GM12878 (cell line): ENCODE measurements at regions not wholly inside any gene's neighbourhood (a gene's known extent, or its start where the extent isn't known, plus 50 kb on each side); places are given as distances from the start of the nearest gene placed in this dataset.

Source experiments
- ATAC-seq: fragments of 200-7000 bp; cut with Tn5 transposase; 3 replicates; pipeline ENCODE4 v1.9.1; 2020; ENCODE audit warnings: mild to moderate bottlenecking, moderate library complexity
- BruUV-seq: library from RNA; stranded (reverse); fragments of 400-500 nt; replicated peaks from 2 replicates; lab custom pipeline; 2021; lab: Mats Ljungman, UMichigan
- CTCF ChIA-PET: fragments of 300-600 bp; sonication (Branson Sonifier 250); formaldehyde crosslinking; extraction: SDS; loops from one replicate; lab custom pipeline; 2021; ENCODE audit warnings: inconsistent platforms; lab: Yijun Ruan, JAX
- POLR2A ChIA-PET: fragments of 350-600 bp; formaldehyde crosslinking; extraction: SDS; loops from one replicate; lab custom pipeline; 2021; ENCODE audit warnings: inconsistent platforms; lab: Charles Lee
- RAD21 ChIA-PET: fragments of 300-600 bp; sonication (Branson Sonifier 250); formaldehyde crosslinking; loops from one replicate; lab custom pipeline; 2023; ENCODE audit warnings: antibody characterized with exemption; ENCODE audit not compliant: unreplicated experiment; lab: Charles Lee
- SMC1A ChIA-PET: fragments of 300-600 bp; sonication (Branson Sonifier 250); formaldehyde crosslinking; loops from one replicate; lab custom pipeline; 2023; ENCODE audit not compliant: unreplicated experiment, uncharacterized antibody; lab: Charles Lee
- DNase-seq: peaks from one replicate; pipeline ENCODE4 v3.0.0-alpha.2; 2011; ENCODE audit warnings: low read depth, low spot score
- FAIRE-seq: peaks from 3 replicates; lab custom pipeline; 2011; peaks lifted over from hg19 to GRCh38; lab: Jason Lieb, UNC
- H2AFZ ChIP-seq: 2 replicates; pipeline ENCODE4 v1.6.0; 2011; ENCODE audit warnings: low read depth, low read length, control low read depth; ENCODE audit not compliant: control insufficient read depth
- H3K27ac ChIP-seq: 2 replicates; pipeline ENCODE4 v1.5.1; 2011; ENCODE audit warnings: control low read depth; ENCODE audit not compliant: control insufficient read depth, insufficient read depth
- H3K27me3 ChIP-seq, 2 experiments: replicated peaks in 1 of 2; 2 replicates each; pipeline versions ENCODE4 v1.6.0 to v1.6.1; 2011; ENCODE audit warnings: low read length in 1 of 2; ENCODE audit not compliant: control insufficient read depth in 2 of 2, insufficient read depth in 2 of 2
- H3K36me3 ChIP-seq, 2 experiments: 2 replicates each; pipeline ENCODE4 v1.5.1; 2011; ENCODE audit warnings: low read length in 1 of 2; ENCODE audit not compliant: control insufficient read depth in 2 of 2, insufficient read depth in 2 of 2
- H3K4me1 ChIP-seq: 2 replicates; pipeline ENCODE4 v1.6.1; 2011; ENCODE audit warnings: mild to moderate bottlenecking, low read length, moderate library complexity, mixed read lengths; ENCODE audit not compliant: control insufficient read depth, insufficient read depth
- H3K4me2 ChIP-seq: 2 replicates; pipeline ENCODE4 v1.6.0; 2011; ENCODE audit warnings: control low read depth; ENCODE audit not compliant: control insufficient read depth, insufficient read depth
- H3K4me3 ChIP-seq: fragments of 200-600 bp; sonication (generic); 2 replicates; pipeline ENCODE4 v1.5.1; 2016
- H3K79me2 ChIP-seq: 2 replicates; pipeline ENCODE4 v1.6.0; 2011; ENCODE audit warnings: low read length; ENCODE audit not compliant: control insufficient read depth, insufficient read depth
- H3K9ac ChIP-seq: 2 replicates; pipeline ENCODE4 v1.8.0; 2011; ENCODE audit warnings: low read length, control low read depth, mixed read lengths; ENCODE audit not compliant: control insufficient read depth, insufficient read depth
- H3K9me3 ChIP-seq: replicated peaks from 3 replicates; pipeline ENCODE4 v1.5.1; 2011; ENCODE audit warnings: mild to moderate bottlenecking, low read length; ENCODE audit not compliant: control insufficient read depth, insufficient read depth
- H4K20me1 ChIP-seq: 2 replicates; pipeline ENCODE4 v1.6.0; 2011; ENCODE audit not compliant: control insufficient read depth, insufficient read depth
- BHLHE40 ChIP-seq, 2 experiments: fragments of 450-650 bp in 1 of 2; IDR thresholded peaks; 2 replicates each; pipeline ENCODE4 v1.6.1; 2011 to 2017; ENCODE audit warnings: low read depth in 2 of 2, borderline replicate concordance in 1 of 2, improper control_type of control experiment in 1 of 2, low read length in 1 of 2, mild to moderate bottlenecking in 1 of 2
- CHD2 ChIP-seq: IDR thresholded peaks from 2 replicates; pipeline ENCODE4 v1.6.1; 2011; ENCODE audit warnings: low read depth, low read length, improper control_type of control experiment, borderline replicate concordance
- IKZF1 ChIP-seq: fragments of 450-650 bp; conservative IDR thresholded peaks from 2 replicates; pipeline ENCODE4 v1.6.1; 2017; ENCODE audit warnings: antibody characterized with exemption, mild to moderate bottlenecking
- IKZF2 ChIP-seq, 2 experiments: fragments of 450-650 bp; IDR thresholded peaks; 2 replicates each; pipeline ENCODE4 v1.6.1; 2017; ENCODE audit warnings: mild to moderate bottlenecking in 2 of 2, moderate library complexity in 2 of 2
- MTA2 ChIP-seq: fragments of 450-650 bp; IDR thresholded peaks from 2 replicates; pipeline ENCODE4 v1.6.1; 2016; ENCODE audit warnings: low read depth, mild to moderate bottlenecking, moderate library complexity
- RAD51 ChIP-seq: fragments of 450-650 bp; IDR thresholded peaks from 2 replicates; pipeline ENCODE4 v1.6.1; 2016; ENCODE audit warnings: moderate library complexity, mild to moderate bottlenecking, inconsistent platforms
- SMARCA5 ChIP-seq: fragments of 450-650 bp; IDR thresholded peaks from 2 replicates; pipeline ENCODE4 v1.6.1; 2017; ENCODE audit warnings: mild to moderate bottlenecking
- SREBF1 ChIP-seq: IDR thresholded peaks from 2 replicates; pipeline ENCODE4 v1.6.1; 2012; ENCODE audit warnings: mild to moderate bottlenecking, low read length
- TBL1XR1 ChIP-seq: IDR thresholded peaks from 2 replicates; pipeline ENCODE4 v1.6.1; 2012; ENCODE audit warnings: low read depth, low read length, improper control_type of control experiment
- TCF7 ChIP-seq: IDR thresholded peaks from 2 replicates; pipeline ENCODE4 v1.6.1; 2014; ENCODE audit warnings: antibody characterized with exemption, borderline replicate concordance
- USF2 ChIP-seq: IDR thresholded peaks from 2 replicates; pipeline ENCODE4 v1.6.1; 2011; ENCODE audit warnings: low read depth, low read length, improper control_type of control experiment, borderline replicate concordance
- ZBED1 ChIP-seq: IDR thresholded peaks from 2 replicates; pipeline ENCODE4 v1.6.1; 2016; ENCODE audit warnings: borderline replicate concordance
- WGBS: methylation state at CpG from one replicate; pipeline ENCODE4 v1.1.6; 2016; ENCODE audit warnings: low lambda C conversion rate; ENCODE audit not compliant: insufficient replicate concordance, insufficient coverage; ENCODE audit errors: missing lambda C conversion rate; 5-methylcytosine and 5-hydroxymethylcytosine counted together
- in situ Hi-C: fragments of 300-500 bp; cut with MboI; formaldehyde crosslinking; loops from 9 replicates; pipeline ENCODE4 v1.14.3; 2018; ENCODE audit warnings: mixed read lengths
- intact Hi-C: fragments of 100-400 bp; cut with micrococcal nuclease; formaldehyde crosslinking; loops from one replicate; pipeline ENCODE4 v1.14.2; 2022; ENCODE audit not compliant: unreplicated experiment
- TF ChIP-seq, protein P1 (sequence below): fragments of 450-650 bp; IDR thresholded peaks from 2 replicates; pipeline ENCODE4 v1.6.1; 2017; ENCODE audit warnings: mild to moderate bottlenecking, moderate library complexity
- TF ChIP-seq, protein P2 (sequence below): fragments of 450-650 bp; IDR thresholded peaks from 2 replicates; pipeline ENCODE4 v1.6.1; 2017; ENCODE audit warnings: low read depth, mild to moderate bottlenecking, moderate library complexity

DNA sequence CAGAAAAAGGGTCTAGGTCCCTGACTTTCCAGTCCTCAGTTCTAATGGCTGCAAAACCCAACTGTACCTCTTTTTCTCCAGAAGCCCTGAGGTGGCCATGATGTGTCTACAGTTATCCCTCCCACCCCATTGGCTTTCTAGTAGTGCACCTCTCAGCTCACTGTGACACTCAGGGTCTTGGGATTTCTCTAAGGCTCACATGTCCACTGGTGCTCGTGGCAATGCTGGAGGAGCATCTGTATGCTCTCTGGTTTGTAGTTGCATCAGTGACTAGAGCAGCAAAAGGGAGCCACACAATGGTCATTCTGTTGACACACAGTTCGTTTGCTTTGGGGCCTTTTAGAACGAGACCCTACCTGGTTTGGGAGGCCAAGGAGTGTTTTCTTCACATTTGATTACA, 81.6 kb upstream of the SYT6 start (continued):
- TF ChIP-seq TBL1XR1 (no peak), CHD2 (no peak)
- TF ChIP-seq, all 136 proteins: peak for 0

- in situ Hi-C loops (no loop called here), intact Hi-C loops (no loop called here)
- peak; percentile 9 for DNase-seq
- Histone ChIP-seq H2AFZ (no peak overlapping the region), H3K9me3 (no peaks in the 10 kb centered on the region), H3K36me3 (no peaks in the 10 kb centered on the region), H3K27me3 (no peaks in the 10 kb centered on the region; a peak in 1 of 4 replicates), H3K4me2 (no peak overlapping the region), H3K79me2 (no peaks in the 10 kb centered on the region), H3K4me3 (no peak overlapping the region), H3K9ac (no peak overlapping the region), H3K27ac (no peak overlapping the region), H3K4me1 (no peaks in the 10 kb centered on the region), H4K20me1 (no peaks in the 10 kb centered on the region; the same call in 1 of the 2 replicates)
- WGBS, result 3% methylated on average over 3 of the region's 3 CpGs
- no peak for FAIRE-seq
- ChIA-PET CTCF (interaction anchor here (0.5 to 1.7 kb wide), 3 partner anchors 29 to 256 kb away, joined by 3 to 4 read pairs (median 4); no protein-coding TSS in a partner anchor), POLR2A (no interaction called here), SMC1A (interaction anchor here (0.5 to 1.9 kb wide), 6 partner anchors 21 to 277 kb away, joined by 3 to 6 read pairs (median 3); no protein-coding TSS in a partner anchor), RAD21 (no interaction called here)
- peak; percentile 85 for ATAC-seq
- BruUV-seq, result no TSS peak
- TF ChIP-seq SREBF1, result no peak
- peak; percentile 75; the same call in 1 of the 2 replicates for TF ChIP-seq MTA2
- TF ChIP-seq SMARCA5, result 0 out of 2 replicates have a peak, but pooled peaks have one; percentile 54
- TF ChIP-seq TCF7, result 0 out of 2 replicates have a peak, but pooled peaks have one; percentile 48
- TF ChIP-seq ZBED1, result no peak
- peak; percentile 48 to 59; a peak in 1 of 4 replicates for TF ChIP-seq IKZF2 (IDR thresholded peaks at IDR 0.05)
- peak; percentile 6; the same call in 1 of the 2 replicates for TF ChIP-seq USF2
- peak; percentile 40; the same call in 1 of the 2 replicates for TF ChIP-seq IKZF1
- TF ChIP-seq, protein P1, sequence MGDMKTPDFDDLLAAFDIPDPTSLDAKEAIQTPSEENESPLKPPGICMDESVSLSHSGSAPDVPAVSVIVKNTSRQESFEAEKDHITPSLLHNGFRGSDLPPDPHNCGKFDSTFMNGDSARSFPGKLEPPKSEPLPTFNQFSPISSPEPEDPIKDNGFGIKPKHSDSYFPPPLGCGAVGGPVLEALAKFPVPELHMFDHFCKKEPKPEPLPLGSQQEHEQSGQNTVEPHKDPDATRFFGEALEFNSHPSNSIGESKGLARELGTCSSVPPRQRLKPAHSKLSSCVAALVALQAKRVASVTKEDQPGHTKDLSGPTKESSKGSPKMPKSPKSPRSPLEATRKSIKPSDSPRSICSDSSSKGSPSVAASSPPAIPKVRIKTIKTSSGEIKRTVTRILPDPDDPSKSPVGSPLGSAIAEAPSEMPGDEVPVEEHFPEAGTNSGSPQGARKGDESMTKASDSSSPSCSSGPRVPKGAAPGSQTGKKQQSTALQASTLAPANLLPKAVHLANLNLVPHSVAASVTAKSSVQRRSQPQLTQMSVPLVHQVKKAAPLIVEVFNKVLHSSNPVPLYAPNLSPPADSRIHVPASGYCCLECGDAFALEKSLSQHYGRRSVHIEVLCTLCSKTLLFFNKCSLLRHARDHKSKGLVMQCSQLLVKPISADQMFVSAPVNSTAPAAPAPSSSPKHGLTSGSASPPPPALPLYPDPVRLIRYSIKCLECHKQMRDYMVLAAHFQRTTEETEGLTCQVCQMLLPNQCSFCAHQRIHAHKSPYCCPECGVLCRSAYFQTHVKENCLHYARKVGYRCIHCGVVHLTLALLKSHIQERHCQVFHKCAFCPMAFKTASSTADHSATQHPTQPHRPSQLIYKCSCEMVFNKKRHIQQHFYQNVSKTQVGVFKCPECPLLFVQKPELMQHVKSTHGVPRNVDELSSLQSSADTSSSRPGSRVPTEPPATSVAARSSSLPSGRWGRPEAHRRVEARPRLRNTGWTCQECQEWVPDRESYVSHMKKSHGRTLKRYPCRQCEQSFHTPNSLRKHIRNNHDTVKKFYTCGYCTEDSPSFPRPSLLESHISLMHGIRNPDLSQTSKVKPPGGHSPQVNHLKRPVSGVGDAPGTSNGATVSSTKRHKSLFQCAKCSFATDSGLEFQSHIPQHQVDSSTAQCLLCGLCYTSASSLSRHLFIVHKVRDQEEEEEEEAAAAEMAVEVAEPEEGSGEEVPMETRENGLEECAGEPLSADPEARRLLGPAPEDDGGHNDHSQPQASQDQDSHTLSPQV, result no peak
- TF ChIP-seq RAD51, result peak; percentile 83
- peak; percentile 15 to 29; a peak in 1 of 4 replicates for TF ChIP-seq BHLHE40 (IDR thresholded peaks at IDR 0.05; ENCODE audit: borderline replicate concordance in 1 of 2, low read depth in 2 of 2, low read length in 1 of 2)
- TF ChIP-seq, protein P2, sequence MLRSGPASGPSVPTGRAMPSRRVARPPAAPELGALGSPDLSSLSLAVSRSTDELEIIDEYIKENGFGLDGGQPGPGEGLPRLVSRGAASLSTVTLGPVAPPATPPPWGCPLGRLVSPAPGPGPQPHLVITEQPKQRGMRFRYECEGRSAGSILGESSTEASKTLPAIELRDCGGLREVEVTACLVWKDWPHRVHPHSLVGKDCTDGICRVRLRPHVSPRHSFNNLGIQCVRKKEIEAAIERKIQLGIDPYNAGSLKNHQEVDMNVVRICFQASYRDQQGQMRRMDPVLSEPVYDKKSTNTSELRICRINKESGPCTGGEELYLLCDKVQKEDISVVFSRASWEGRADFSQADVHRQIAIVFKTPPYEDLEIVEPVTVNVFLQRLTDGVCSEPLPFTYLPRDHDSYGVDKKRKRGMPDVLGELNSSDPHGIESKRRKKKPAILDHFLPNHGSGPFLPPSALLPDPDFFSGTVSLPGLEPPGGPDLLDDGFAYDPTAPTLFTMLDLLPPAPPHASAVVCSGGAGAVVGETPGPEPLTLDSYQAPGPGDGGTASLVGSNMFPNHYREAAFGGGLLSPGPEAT, result peak; percentile 51; the same call in 1 of the 2 replicates
These were observed 80.9 kb upstream of the SYT6 start for GRCh38 chr1:114234408-114235124.
